ENCODE measurements at regions not wholly inside any gene's neighbourhood (a gene's known extent, or its start where the extent isn't known, plus 50 kb on each side); places are given as distances from the start of the nearest gene placed in this dataset.

GRCh38 chr21:39022035-39022434 is 161.2 kb downstream of the PSMG1 start:
- Histone ChIP-seq H3K4me3 (no peak overlapping the region), H3K27ac (ENCODE audit: low read depth in 1 of 2, low read length in 1 of 2) (peak overlapping the region in 1 of 2 donors; percentile 61), H3K4me1 (ENCODE audit: control insufficient read depth in 5 of 5, insufficient read depth in 5 of 5, low read length in 5 of 5) (peaks cover 3 to 31% (median 27%) of the 10 kb centered on the region in 5 donors), H3K9me3 (ENCODE audit: control insufficient read depth in 4 of 4, insufficient read depth in 3 of 4, low read length in 3 of 4) (peaks cover 0 to 3% (median 0%) of the 10 kb centered on the region in 4 donors), H3K36me3 (ENCODE audit: control insufficient read depth in 4 of 4, insufficient read depth in 4 of 4, low read length in 4 of 4) (no peaks in the 10 kb centered on the region), H3K9ac (ENCODE audit: insufficient read depth in 1 of 2, low read length in 2 of 2) (no peak overlapping the region), H3K27me3 (ENCODE audit: control insufficient read depth in 3 of 3, insufficient read depth in 3 of 3, low read length in 2 of 3) (no peaks in the 10 kb centered on the region)
- WGBS, 2 donors, result 90 to 94% methylated on average over 14 of the region's 14 CpGs
- DNase-seq (no peak), ATAC-seq (ENCODE audit: insufficient read depth, low FRiP score) (no peak)
- no peak for TF ChIP-seq CTCF (IDR thresholded peaks at IDR 0.05; ENCODE audit: control extremely low read depth, extremely low read depth)

- WGBS, 2 donors, result 66 to 79% methylated on average over 7 of the region's 7 CpGs
- Histone ChIP-seq H3K27ac (ENCODE audit: low read depth in 1 of 2, low read length in 1 of 2) (peak overlapping the region in 1 of 2 donors; percentile 61), H3K27me3 (ENCODE audit: control insufficient read depth in 3 of 3, insufficient read depth in 3 of 3, low read length in 2 of 3) (no peaks in the 10 kb centered on the region), H3K4me3 (no peak overlapping the region), H3K9me3 (ENCODE audit: control insufficient read depth in 4 of 4, insufficient read depth in 3 of 4, low read length in 3 of 4) (peaks cover 0 to 3% (median 0%) of the 10 kb centered on the region in 4 donors), H3K4me1 (ENCODE audit: control insufficient read depth in 5 of 5, insufficient read depth in 5 of 5, low read length in 5 of 5) (peaks cover 3 to 31% (median 27%) of the 10 kb centered on the region in 5 donors), H3K36me3 (ENCODE audit: control insufficient read depth in 4 of 4, insufficient read depth in 4 of 4, low read length in 4 of 4) (no peaks in the 10 kb centered on the region), H3K9ac (ENCODE audit: insufficient read depth in 1 of 2, low read length in 2 of 2) (no peak overlapping the region)
- no peak for TF ChIP-seq CTCF (IDR thresholded peaks at IDR 0.05; ENCODE audit: control extremely low read depth, extremely low read depth)
- DNase-seq, result peak in 2 of 3 donors; percentile 48 to 61
- ATAC-seq (ENCODE audit: insufficient read depth, low FRiP score), result no peak
Measured at GRCh38 chr21:39021478-39021832, 161.8 kb downstream of the PSMG1 start.

- H3K36me3 ChIP-seq (ENCODE audit: control insufficient read depth in 4 of 4, insufficient read depth in 4 of 4, low read length in 4 of 4), result no peaks in the 10 kb centered on the region
- H3K9me3 ChIP-seq (ENCODE audit: control insufficient read depth in 4 of 4, insufficient read depth in 3 of 4, low read length in 3 of 4), result peaks cover 0 to 3% (median 0%) of the 10 kb centered on the region in 4 donors
- DNase-seq (peak; percentile 69 to 81 (median 76)), ATAC-seq (ENCODE audit: insufficient read depth, low FRiP score) (peak; percentile 65)
- H3K27me3 ChIP-seq (ENCODE audit: control insufficient read depth in 3 of 3, insufficient read depth in 3 of 3, low read length in 2 of 3), result no peaks in the 10 kb centered on the region
- WGBS, 2 donors, result 37 to 51% methylated on average over 17 of the region's 17 CpGs
- peaks cover 3 to 31% (median 27%) of the 10 kb centered on the region in 5 donors for H3K4me1 ChIP-seq (ENCODE audit: control insufficient read depth in 5 of 5, insufficient read depth in 5 of 5, low read length in 5 of 5)
- H3K27ac ChIP-seq (ENCODE audit: low read depth in 1 of 2, low read length in 1 of 2), result peak overlapping the region in 1 of 2 donors; percentile 61
- no peak overlapping the region for H3K4me3 ChIP-seq
- no peak for TF ChIP-seq CTCF (IDR thresholded peaks at IDR 0.05; ENCODE audit: control extremely low read depth, extremely low read depth)
- no peak overlapping the region for H3K9ac ChIP-seq (ENCODE audit: insufficient read depth in 1 of 2, low read length in 2 of 2)
Measured at GRCh38 chr21:39020751-39021477, 162.3 kb downstream of the PSMG1 start.

Data from lung (tissue), 11 donors.